HK-2 (cell line): ENCODE measurements at regions not wholly inside any gene's neighbourhood (a gene's known extent, or its start where the extent isn't known, plus 50 kb on each side); places are given as distances from the start of the nearest gene placed in this dataset.
"Not testable (repeated sequence)": the region's sequence is repeated elsewhere in the genome, so short reads cannot be mapped to it uniquely, and the experiment has no call there.

Experiments
- DNase-seq: peaks from one replicate; pipeline ENCODE4 v3.0.0-alpha.2; 2018; ENCODE audit not compliant: unreplicated experiment

GRCh38 chr21:18550361-18550760 is 146.8 kb upstream of the TMPRSS15 start:
- DNase-seq, result no peak

DNA sequence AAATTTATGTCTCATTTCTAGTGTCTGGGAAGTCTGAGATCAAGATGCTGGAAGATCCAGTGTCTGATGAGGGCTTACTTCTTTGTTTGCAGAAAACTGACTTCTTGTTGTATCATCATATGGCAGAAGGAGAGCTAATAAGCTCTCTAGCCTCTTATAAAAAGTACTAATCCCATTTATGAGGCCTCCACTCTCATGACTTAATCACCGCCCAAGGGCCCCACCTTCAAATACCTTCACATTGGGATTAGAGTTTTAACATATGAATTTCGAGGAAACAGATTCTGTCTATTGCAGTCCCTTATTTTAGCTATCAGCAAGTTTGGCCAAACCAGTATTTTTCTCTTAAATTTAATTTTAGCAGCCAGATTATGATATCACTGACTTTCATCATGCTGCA is 150.2 kb upstream of the TMPRSS15 start:
- DNase-seq, result no peak

- not testable (repeated sequence) for DNase-seq
These were observed 164.2 kb upstream of the TMPRSS15 start for GRCh38 chr21:18567770-18568169.

- DNase-seq, result no peak
These were observed 184.5 kb upstream of the TMPRSS15 start for GRCh38 chr21:18588001-18588662.

GRCh38 chr21:18601146-18601545 is 197.6 kb upstream of the TMPRSS15 start:
- no peak for DNase-seq

DNA sequence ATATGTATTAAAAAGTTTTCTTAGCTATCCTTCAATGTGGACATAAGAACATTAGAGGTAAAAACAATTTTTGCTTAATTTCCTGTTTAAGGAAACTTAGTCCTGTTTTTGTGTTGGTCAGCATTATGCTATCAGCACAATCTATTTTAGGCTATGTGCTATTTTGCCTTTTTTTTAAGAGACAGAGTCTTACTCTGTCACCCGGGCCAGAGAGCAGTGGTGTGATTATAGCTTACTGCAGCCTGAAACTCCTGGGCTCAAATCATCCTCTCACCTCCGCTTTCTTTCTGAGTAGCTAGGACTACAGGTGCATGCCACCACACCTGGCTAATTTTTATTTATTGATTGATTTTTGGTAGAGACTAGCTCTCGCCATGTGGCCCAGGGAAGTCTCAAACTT is 199.1 kb upstream of the TMPRSS15 start:
- DNase-seq, result no peak

GRCh38 chr21:18603261-18603660 is 199.7 kb upstream of the TMPRSS15 start:
- no peak for DNase-seq

GRCh38 chr21:18603980-18604379 is 200.4 kb upstream of the TMPRSS15 start:
- DNase-seq, result no peak

DNA sequence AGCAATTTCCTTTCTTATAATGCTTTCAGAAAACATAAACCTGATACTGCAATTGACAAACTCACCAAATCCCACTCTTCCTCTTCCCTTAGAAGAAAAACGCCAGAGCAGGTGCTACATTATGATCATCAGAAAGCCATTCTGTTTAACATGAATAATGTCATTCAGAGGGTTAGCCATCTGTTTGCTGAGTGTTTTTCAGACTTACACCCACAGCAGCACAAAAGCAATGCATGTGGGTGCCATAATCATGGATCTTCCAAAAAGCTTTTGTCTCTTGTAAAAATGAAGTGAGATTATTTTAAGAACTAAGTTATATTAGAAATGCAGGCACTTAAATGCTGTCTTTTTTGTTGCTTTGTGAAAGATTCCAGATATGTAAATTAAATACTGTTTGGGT is 204.6 kb upstream of the TMPRSS15 start:
- DNase-seq, result no peak

GRCh38 chr21:18614303-18614702 is 210.7 kb upstream of the TMPRSS15 start:
- no peak for DNase-seq

DNA sequence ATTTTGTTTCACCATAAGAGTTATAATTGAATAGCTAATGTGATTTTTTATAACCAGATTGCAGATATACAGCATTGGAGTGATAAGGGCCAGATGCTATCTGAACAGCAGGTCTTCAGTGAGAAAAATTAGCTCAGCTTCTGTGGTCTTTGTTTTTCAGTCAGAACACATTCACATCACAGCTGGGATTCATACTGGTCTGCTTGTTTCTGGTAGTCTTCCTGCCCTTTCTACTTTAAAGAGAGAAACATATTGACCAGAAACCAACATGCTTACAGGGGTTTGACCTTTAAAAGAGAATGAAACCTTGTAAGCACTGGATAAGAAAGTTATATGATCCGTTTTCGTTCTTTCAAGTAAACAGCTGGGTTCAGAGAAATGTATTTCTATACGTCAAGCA is 213.7 kb upstream of the TMPRSS15 start:
- DNase-seq, result no peak

- DNase-seq, result no peak
These were observed 216.9 kb upstream of the TMPRSS15 start for GRCh38 chr21:18620436-18620835.

DNA sequence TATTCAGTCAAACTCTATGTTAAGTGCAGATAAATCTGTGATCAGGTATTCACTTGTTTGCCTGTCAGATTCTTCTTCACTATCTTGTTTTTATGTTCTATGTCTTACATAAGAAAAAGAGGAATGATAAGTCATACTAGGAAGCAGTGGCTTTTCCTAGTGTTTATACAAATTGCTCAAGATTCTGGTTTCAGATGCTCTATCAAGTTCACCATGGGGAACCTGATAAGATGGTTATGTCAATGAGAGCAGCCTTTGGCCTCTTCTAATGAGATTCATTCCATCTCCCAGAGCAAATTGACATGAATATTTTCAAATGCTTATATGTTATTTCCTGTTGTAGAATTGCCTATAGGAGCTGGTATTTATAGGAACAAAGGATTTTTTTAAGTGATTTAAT is 218.8 kb upstream of the TMPRSS15 start:
- DNase-seq, result no peak

DNA sequence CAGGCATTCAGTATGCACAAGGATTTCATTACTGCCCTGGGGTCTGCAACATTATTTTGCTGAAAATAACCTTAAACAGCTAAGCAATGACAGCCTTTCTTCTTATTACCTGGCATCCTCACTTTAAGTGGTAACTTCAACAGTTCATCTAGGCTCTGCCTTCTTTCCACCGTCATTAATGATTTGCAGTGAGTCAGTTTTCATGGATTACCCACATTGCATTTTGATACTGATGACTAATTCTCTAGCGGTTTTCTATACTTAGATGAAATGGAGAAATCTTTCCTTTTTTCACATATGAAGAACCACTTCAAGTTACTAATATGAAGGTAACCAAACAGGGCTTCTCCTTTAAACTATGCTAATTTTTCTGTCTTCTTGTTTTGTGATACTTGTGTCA is 226.9 kb upstream of the TMPRSS15 start:
- no peak for DNase-seq

DNA sequence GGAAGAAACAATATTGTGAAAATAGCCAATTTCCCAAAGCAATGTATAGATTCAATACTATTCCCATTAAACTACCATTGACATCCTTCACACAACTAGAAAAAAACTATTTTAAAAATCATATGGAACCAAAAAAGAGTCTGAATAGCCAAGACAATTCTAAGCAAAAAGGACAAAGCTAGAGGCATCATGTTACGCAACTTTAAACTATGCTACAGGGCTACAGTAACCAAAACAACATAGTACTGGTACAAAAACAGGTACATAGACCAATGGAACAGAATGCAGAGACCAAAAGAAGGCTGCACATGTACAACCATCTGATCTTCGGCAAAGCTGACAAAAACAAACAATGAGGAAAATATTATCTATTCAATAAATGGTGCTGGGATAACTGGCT is 233.3 kb upstream of the TMPRSS15 start:
- DNase-seq, result no peak

DNA sequence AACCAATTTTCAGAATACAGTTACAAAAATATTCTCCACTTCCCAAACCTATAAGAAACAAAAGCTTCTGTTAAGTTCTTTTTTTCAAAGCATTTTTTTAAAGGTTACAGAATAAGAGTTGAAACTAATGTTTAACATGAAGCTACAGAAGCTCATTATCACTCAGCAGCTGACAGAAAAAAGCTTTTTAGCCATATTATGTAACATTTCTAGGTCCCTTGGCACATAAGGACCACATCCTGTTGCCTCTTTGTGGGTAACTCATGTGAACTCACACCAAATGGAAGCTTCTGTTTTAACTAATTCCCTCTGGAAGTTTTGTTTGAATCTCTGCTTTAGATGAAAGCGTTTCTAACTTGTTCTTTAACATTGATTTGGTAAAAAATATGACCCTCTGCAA is 242.5 kb upstream of the TMPRSS15 start:
- no peak for DNase-seq

DNA sequence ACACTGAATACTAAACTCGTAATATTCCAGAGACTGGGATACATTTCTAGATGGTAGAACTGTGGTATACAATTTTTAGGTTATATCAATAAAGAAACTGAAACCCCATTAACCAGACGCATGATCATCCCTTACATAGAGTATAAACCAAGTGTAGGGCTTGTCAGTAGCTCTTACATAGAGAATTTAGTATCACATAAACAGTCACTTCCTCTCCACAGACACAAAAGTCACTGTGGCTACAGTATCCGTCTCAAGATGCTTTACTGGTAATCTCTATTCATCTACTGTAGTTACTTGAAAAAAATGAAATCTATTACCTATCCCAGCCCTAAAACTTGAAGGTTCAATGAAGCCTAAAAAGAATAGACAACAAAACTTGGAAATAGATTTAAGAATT is 252.3 kb upstream of the TMPRSS15 start:
- DNase-seq, result no peak

DNA sequence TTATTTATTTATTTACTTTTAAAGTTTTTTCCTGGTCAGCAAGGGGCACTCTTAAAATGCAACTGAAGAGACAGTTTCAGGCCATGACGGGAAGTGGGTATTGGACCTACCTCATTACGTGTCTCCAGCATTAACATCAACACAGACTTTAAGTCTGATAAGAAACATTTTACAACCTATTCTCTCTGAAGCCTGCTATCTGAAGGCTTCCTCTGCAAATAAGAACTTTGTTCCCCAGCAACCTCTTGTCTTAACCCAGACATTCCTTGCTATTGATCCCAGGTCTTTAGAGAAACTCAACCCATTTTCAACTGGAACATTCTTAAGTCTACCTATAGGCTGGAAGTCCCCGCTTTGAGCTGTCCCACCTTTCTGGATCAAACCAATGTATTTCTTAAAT is 258.3 kb upstream of the TMPRSS15 start:
- no peak for DNase-seq

- DNase-seq, result no peak
These were observed 260.1 kb upstream of the TMPRSS15 start for GRCh38 chr21:18663663-18664062.

DNA sequence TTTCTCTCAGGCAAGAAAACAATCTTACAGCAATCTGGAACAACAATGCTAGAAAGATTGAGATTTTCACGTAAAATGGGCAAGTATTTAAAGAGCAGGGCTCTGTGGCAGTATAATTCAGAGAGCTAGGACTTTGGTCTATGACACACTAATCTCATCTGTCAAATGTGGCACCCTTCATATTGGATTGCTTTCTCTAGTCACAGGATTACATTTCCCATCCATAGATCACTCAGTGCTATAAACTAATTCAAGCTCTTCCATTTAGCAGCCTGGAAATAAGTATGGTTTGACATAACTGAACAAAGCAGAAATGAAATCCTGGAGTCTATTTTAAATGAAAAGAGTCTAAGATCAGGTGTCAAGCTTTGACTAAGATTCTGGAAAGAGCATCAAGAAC is 263.1 kb upstream of the TMPRSS15 start:
- DNase-seq, result no peak

DNA sequence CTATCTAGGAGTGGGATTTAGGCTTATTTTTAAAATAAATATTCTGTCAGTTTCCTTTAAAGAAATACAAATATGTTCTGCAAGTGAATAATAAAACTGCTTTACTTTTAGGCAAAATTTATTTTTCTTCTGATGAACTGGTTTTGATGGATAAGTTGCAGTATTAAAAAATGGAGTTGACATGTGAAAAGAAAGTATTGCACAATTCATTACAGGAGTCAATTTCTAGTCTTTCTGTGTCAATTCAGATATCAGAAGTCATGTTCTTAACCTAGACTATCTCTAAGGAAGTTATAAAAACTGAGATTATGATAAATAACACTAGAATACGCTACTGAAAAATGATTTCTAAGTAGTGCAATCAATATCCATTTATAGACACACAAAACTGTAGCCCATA is 270.2 kb upstream of the TMPRSS15 start:
- no peak for DNase-seq

DNA sequence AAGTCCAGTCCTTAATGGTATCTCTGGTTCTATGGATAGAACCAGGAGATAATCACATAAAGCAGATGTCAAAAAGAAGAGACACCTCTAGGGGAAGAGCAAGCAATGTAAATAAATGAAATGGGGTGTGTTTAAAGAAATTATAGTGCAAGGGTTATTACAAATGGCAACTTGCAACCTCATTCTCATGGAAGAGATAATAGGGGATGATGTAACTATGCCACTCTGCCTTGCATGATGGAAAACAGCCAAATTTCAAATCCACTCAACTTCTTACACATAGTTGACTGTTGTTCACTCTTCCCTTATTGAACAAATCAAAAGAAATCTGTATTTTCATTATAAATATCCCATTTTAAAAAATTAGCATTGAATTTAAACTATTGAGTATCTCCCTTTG is 274.0 kb upstream of the TMPRSS15 start:
- no peak for DNase-seq

DNA sequence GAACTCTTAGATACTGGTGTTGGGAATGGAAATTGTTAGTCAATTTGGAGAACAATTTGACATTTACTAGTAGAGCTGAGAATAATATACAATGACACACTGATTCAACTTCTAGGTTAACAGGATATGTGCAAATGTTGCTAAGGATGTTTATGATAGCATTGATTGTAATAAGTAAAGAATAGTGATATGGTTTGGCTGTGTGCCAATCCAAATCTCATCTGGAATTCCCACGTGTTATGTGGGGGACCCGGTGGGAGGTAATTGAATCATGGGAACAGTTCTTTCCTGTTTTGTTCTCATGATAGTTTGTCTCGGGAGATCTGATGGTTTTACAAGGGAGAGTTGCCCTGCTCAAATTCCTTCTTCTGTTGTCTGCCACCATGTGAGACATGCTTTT is 302.4 kb upstream of the TMPRSS15 start:
- DNase-seq, result no peak

DNA sequence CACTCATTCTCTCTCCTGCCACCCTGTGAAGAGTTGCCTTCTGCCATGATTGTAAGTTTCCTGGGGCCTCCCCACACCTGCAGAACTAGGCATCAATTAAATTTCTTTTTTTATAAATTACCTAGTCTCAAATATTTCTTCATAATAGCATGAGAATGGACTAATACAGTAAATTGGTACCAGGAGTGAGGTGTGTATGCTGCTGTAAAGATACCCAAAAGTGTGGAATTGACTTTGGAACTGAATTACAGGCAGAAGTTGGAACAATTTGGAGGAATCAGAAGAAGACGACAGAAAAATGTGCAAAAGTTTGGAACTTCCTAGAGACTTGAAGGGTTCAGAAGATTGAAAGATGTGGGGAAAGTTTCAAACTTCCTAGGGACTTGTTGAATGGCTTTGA is 308.1 kb upstream of the TMPRSS15 start:
- DNase-seq, result no peak

GRCh38 chr21:18715606-18716005 is 312.0 kb upstream of the TMPRSS15 start:
- no peak for DNase-seq
